ENCODE measurements at regions not wholly inside any gene's neighbourhood (a gene's known extent, or its start where the extent isn't known, plus 50 kb on each side); places are given as distances from the start of the nearest gene placed in this dataset.

DNA sequence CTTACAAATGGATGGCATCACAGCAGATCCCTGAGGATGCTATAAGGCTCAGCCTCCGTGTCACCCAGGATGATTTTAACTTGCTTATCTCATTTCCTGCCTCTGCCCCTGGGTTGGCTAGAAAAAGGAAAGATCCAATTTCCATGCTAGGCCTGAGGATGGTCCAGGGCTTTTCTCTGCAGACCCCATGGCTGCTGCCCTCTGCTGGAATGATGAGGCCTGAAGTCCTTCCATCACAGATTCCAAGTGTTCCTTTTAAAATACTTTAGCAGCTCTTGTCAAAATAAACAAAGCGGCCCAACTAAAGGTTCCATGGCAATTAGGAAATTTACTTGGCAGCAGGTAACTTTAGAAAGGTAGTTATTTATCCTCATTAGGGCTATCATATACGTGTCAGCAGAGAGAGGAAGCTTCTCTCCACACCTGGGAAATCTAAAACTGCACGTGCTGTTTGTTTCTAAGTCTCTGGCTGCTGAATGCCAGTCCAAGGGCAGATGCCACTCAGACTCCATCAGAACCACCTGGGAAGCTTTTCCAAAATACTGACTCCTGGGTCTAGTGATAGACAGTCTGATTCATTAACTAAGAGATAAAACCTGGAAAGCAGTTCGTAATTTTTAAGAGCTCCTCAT is 401.9 kb upstream of the IL12A start:
- peak in 1 of 3 donors; percentile 17 for DNase-seq
- TF ChIP-seq, protein P1, sequence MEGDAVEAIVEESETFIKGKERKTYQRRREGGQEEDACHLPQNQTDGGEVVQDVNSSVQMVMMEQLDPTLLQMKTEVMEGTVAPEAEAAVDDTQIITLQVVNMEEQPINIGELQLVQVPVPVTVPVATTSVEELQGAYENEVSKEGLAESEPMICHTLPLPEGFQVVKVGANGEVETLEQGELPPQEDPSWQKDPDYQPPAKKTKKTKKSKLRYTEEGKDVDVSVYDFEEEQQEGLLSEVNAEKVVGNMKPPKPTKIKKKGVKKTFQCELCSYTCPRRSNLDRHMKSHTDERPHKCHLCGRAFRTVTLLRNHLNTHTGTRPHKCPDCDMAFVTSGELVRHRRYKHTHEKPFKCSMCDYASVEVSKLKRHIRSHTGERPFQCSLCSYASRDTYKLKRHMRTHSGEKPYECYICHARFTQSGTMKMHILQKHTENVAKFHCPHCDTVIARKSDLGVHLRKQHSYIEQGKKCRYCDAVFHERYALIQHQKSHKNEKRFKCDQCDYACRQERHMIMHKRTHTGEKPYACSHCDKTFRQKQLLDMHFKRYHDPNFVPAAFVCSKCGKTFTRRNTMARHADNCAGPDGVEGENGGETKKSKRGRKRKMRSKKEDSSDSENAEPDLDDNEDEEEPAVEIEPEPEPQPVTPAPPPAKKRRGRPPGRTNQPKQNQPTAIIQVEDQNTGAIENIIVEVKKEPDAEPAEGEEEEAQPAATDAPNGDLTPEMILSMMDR (IDR thresholded peaks at IDR 0.05; ENCODE audit: control extremely low read depth, extremely low read depth), result no peak

DNA sequence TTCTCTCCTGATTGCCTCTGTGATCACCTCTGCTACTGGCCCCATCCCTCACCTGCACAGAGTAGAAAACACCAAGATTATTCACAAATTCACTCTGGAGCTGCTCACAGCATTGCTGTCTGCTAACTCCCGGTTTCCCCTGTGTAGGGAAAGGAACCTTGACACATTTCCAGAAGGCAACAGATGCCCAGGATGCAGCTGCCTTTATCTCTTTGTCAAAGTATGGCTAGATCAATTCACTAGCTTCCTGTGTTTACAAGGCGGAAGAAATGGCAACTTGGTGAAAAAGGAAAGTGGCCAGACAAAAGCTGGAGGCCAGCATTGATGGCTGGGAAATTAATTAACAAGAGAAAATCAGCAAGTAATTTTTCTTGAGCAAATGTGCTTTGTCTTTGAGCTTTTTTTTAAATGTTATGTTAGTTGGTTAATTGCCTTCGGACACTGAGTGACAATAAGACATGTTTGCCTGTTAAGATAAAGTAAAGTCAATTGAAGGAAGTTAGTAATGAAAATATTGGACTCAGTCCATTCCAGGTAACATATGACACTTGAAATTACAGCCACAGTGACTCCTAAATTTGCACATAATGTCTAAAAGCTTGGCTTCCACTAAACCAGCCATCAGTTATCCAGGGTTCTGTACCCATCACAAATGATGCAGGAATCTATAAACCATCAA is 394.6 kb upstream of the IL12A start:
- no peaks in the 10 kb centered on the region for H3K4me1 ChIP-seq (ENCODE audit: control insufficient read depth in 5 of 5, insufficient read depth in 5 of 5, low read length in 5 of 5)
- H3K27me3 ChIP-seq (ENCODE audit: control insufficient read depth in 3 of 3, insufficient read depth in 3 of 3, low read length in 2 of 3), result no peaks in the 10 kb centered on the region
- H3K36me3 ChIP-seq (ENCODE audit: control insufficient read depth in 4 of 4, insufficient read depth in 4 of 4, low read length in 4 of 4), result no peaks in the 10 kb centered on the region
- 27 to 38% methylated on average over 3 of the region's 3 CpGs for WGBS, 2 donors
- ATAC-seq (ENCODE audit: insufficient read depth, low FRiP score), result no peak
- peaks cover 0 to 2% (median under 1%) of the 10 kb centered on the region in 4 donors for H3K9me3 ChIP-seq (ENCODE audit: control insufficient read depth in 4 of 4, insufficient read depth in 3 of 4, low read length in 3 of 4)
- no peak overlapping the region for H3K27ac ChIP-seq (ENCODE audit: low read depth in 1 of 2, low read length in 1 of 2)
- TF ChIP-seq, protein P1 (IDR thresholded peaks at IDR 0.05; ENCODE audit: control extremely low read depth, extremely low read depth), result no peak
- H3K4me3 ChIP-seq, result no peak overlapping the region
- no peak overlapping the region for H3K9ac ChIP-seq (ENCODE audit: insufficient read depth in 1 of 2, low read length in 2 of 2)
- DNase-seq, result peak in 2 of 3 donors; percentile 35 to 59

More for the DNA sequence above, 401.9 kb upstream of the IL12A start:
- no peak for ATAC-seq (ENCODE audit: insufficient read depth, low FRiP score)
- no peak overlapping the region for H3K27ac ChIP-seq (ENCODE audit: low read depth in 1 of 2, low read length in 1 of 2)
- H3K4me3 ChIP-seq, result no peak overlapping the region
- H3K9ac ChIP-seq (ENCODE audit: insufficient read depth in 1 of 2, low read length in 2 of 2), result no peak overlapping the region
- WGBS, 2 donors, result 47% methylated on average over 5 of the region's 5 CpGs
- no peaks in the 10 kb centered on the region for H3K9me3 ChIP-seq (ENCODE audit: control insufficient read depth in 4 of 4, insufficient read depth in 3 of 4, low read length in 3 of 4)
- H3K36me3 ChIP-seq (ENCODE audit: control insufficient read depth in 4 of 4, insufficient read depth in 4 of 4, low read length in 4 of 4), result no peaks in the 10 kb centered on the region
- no peaks in the 10 kb centered on the region for H3K27me3 ChIP-seq (ENCODE audit: control insufficient read depth in 3 of 3, insufficient read depth in 3 of 3, low read length in 2 of 3)
- no peaks in the 10 kb centered on the region for H3K4me1 ChIP-seq (ENCODE audit: control insufficient read depth in 5 of 5, insufficient read depth in 5 of 5, low read length in 5 of 5)

DNA sequence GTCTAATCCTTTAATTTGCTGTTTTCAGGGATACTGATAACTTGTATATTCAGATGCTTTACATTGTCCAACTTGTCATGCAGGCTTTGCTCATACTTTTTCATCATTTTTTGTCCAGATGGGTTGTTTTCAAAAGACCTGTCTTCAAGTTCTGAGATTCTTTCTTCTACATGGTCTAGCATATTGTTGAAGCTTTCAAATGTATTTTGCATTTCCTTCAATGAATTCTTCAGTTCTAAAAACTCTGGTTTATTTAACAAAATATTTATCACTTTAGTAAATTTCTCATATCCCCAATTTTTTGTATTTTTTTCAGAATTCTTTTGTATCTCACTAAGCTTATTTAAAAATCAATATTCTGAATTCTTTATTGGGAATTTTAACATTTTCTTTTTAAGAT is 388.3 kb upstream of the IL12A start:
- ATAC-seq (ENCODE audit: insufficient read depth, low FRiP score), result no peak

More for the DNA sequence above, 388.3 kb upstream of the IL12A start:
- no peak for DNase-seq
- Histone ChIP-seq H3K4me1 (ENCODE audit: control insufficient read depth in 5 of 5, insufficient read depth in 5 of 5, low read length in 5 of 5) (peaks cover 0 to 3% (median 0%) of the 10 kb centered on the region in 5 donors), H3K4me3 (no peak overlapping the region), H3K9me3 (ENCODE audit: control insufficient read depth in 4 of 4, insufficient read depth in 3 of 4, low read length in 3 of 4) (peaks cover 0 to 12% (median 6%) of the 10 kb centered on the region in 4 donors), H3K9ac (ENCODE audit: insufficient read depth in 1 of 2, low read length in 2 of 2) (no peak overlapping the region), H3K36me3 (ENCODE audit: control insufficient read depth in 4 of 4, insufficient read depth in 4 of 4, low read length in 4 of 4) (no peaks in the 10 kb centered on the region), H3K27ac (ENCODE audit: low read depth in 1 of 2, low read length in 1 of 2) (no peak overlapping the region), H3K27me3 (ENCODE audit: control insufficient read depth in 3 of 3, insufficient read depth in 3 of 3, low read length in 2 of 3) (no peaks in the 10 kb centered on the region)
- TF ChIP-seq, protein P1 (IDR thresholded peaks at IDR 0.05; ENCODE audit: control extremely low read depth, extremely low read depth), result no peak
